ENCODE measurements at regions not wholly inside any gene's neighbourhood (a gene's known extent, or its start where the extent isn't known, plus 50 kb on each side); places are given as distances from the start of the nearest gene placed in this dataset.

- no peak for DNase-seq
Measured at GRCh38 chr10:89888321-89889070, 187.1 kb downstream of the KIF20B start.

GRCh38 chr10:89889606-89890005 is 188.2 kb downstream of the KIF20B start:
- DNase-seq, result no peak

GRCh38 chr10:89891006-89891535 is 189.7 kb downstream of the KIF20B start:
- DNase-seq, result no peak

- no peak for DNase-seq
Measured at GRCh38 chr10:89894051-89894450, 192.7 kb downstream of the KIF20B start.

GRCh38 chr10:89900554-89900953 is 199.2 kb downstream of the KIF20B start:
- DNase-seq, result no peak

- DNase-seq, result no peak
Measured at GRCh38 chr10:89901895-89902294, 200.5 kb downstream of the KIF20B start.

GRCh38 chr10:89904755-89905154 is 203.4 kb downstream of the KIF20B start:
- peak in 1 of 2 experiments; percentile 23 for DNase-seq

- DNase-seq, result no peak
Measured at GRCh38 chr10:89909752-89910151, 208.4 kb downstream of the KIF20B start.

- DNase-seq, result no peak
Measured at GRCh38 chr10:89915021-89915420, 213.6 kb downstream of the KIF20B start.

GRCh38 chr10:89915968-89916367 is 214.6 kb downstream of the KIF20B start:
- DNase-seq, result no peak

GRCh38 chr10:89916468-89917215 is 215.3 kb downstream of the KIF20B start:
- DNase-seq, result no peak

GRCh38 chr10:89921403-89921802 is 220.0 kb downstream of the KIF20B start:
- DNase-seq, result no peak

GRCh38 chr10:89923661-89924060 is 222.3 kb downstream of the KIF20B start:
- DNase-seq, result no peak

- DNase-seq, result no peak
Measured at GRCh38 chr10:89924261-89924660, 222.9 kb downstream of the KIF20B start.

GRCh38 chr10:89926736-89927135 is 225.3 kb downstream of the KIF20B start:
- no peak for DNase-seq

- DNase-seq, result no peak
Measured at GRCh38 chr10:89929282-89930026, 228.1 kb downstream of the KIF20B start.

GRCh38 chr10:89937494-89937893 is 236.1 kb downstream of the KIF20B start:
- no peak for DNase-seq

- DNase-seq, result no peak
Measured at GRCh38 chr10:89940076-89940475, 238.7 kb downstream of the KIF20B start.

GRCh38 chr10:89942217-89942616 is 240.8 kb downstream of the KIF20B start:
- DNase-seq, result no peak

- DNase-seq, result no peak
Measured at GRCh38 chr10:89944138-89944537, 242.7 kb downstream of the KIF20B start.

GRCh38 chr10:89946106-89946505 is 244.7 kb downstream of the KIF20B start:
- DNase-seq, result no peak

GRCh38 chr10:89949496-89949895 is 248.1 kb downstream of the KIF20B start:
- no peak for DNase-seq

- no peak for DNase-seq
Measured at GRCh38 chr10:89952325-89952724, 250.9 kb downstream of the KIF20B start.

Data from activated T-cell treated with anti-CD3 and anti-CD28 coated beads, Interleukin-2, amount 50 U/mL, for 48 hours (primary cell).